H1 (cell line): ENCODE measurements at regions not wholly inside any gene's neighbourhood (a gene's known extent, or its start where the extent isn't known, plus 50 kb on each side); places are given as distances from the start of the nearest gene placed in this dataset.

Source experiments
- CTCF ChIA-PET: fragments of 300-600 bp; sonication (Branson Sonifier 250); formaldehyde crosslinking; loops from one replicate; lab custom pipeline; 2021; ENCODE audit not compliant: partially characterized antibody; lab: Charles Lee
- POLR2A ChIA-PET: fragments of 300-600 bp; sonication (Branson Sonifier 250); formaldehyde crosslinking; loops from one replicate; lab custom pipeline; 2021; ENCODE audit warnings: inconsistent platforms; ENCODE audit not compliant: partially characterized antibody; lab: Charles Lee
- DNase-seq, 2 experiments: peaks; one replicate each; pipeline versions ENCODE4 v3.0.0 to v3.0.0-alpha.2; 2010 to 2022; ENCODE audit warnings: low spot score in 2 of 2, low read depth in 1 of 2, mixed read lengths in 1 of 2
- FAIRE-seq: peaks from 2 replicates; lab custom pipeline; 2011; peaks lifted over from hg19 to GRCh38; lab: Jason Lieb, UNC
- H2AFZ ChIP-seq: 2 replicates; pipeline ENCODE4 v1.8.1; 2012; ENCODE audit warnings: low read length, inconsistent platforms
- H2AK5ac ChIP-seq: 2 replicates; pipeline ENCODE4 v1.6.1; 2013; ENCODE audit warnings: low read depth, low read length
- H2BK120ac ChIP-seq: replicated peaks from 2 replicates; pipeline ENCODE3; 2013; ENCODE audit warnings: low read depth, low read length, inconsistent platforms
- H2BK12ac ChIP-seq: 2 replicates; pipeline ENCODE4 v1.6.1; 2013; ENCODE audit warnings: low read depth, low read length
- H2BK15ac ChIP-seq: 2 replicates; pipeline ENCODE4 v1.6.1; 2013; ENCODE audit warnings: low read length
- H2BK20ac ChIP-seq: 2 replicates; pipeline ENCODE4 v1.6.1; 2013; ENCODE audit warnings: low read length
- H2BK5ac ChIP-seq: 2 replicates; pipeline ENCODE4 v1.6.1; 2013; ENCODE audit warnings: low read depth, low read length
- H3K14ac ChIP-seq: 2 replicates; pipeline ENCODE4 v1.6.1; 2013; ENCODE audit warnings: inconsistent platforms; ENCODE audit not compliant: insufficient read length
- H3K18ac ChIP-seq: 2 replicates; pipeline ENCODE4 v1.6.1; 2013; ENCODE audit warnings: low read length; ENCODE audit errors: extremely low read depth
- H3K23ac ChIP-seq: 2 replicates; pipeline ENCODE4 v1.6.1; 2013; ENCODE audit warnings: inconsistent platforms; ENCODE audit not compliant: insufficient read length
- H3K23me2 ChIP-seq: 2 replicates; pipeline ENCODE4 v1.6.1; 2013; ENCODE audit warnings: low read depth, low read length
- H3K27ac ChIP-seq: 2 replicates; pipeline ENCODE4 v1.6.1; 2011; ENCODE audit warnings: low read depth, low read length, inconsistent platforms
- H3K27me3 ChIP-seq, 4 experiments: replicated peaks in 1 of 4; 1 replicate in 1 of 4; 2 replicates in 3 of 4; pipeline versions ENCODE4 v1.6.1 to v1.8.1; 2011 to 2013; ENCODE audit warnings: low read length in 3 of 4, mild to moderate bottlenecking in 3 of 4, inconsistent platforms in 2 of 4, mixed read lengths in 2 of 4, moderate library complexity in 1 of 4; ENCODE audit not compliant: control insufficient read depth in 3 of 4, insufficient read depth in 3 of 4; ENCODE audit errors: extremely low read depth in 1 of 4
- H3K36me3 ChIP-seq, 4 experiments: 2 replicates each; pipeline versions ENCODE4 v1.6.1 to v1.8.1; 2011 to 2013; ENCODE audit warnings: mild to moderate bottlenecking in 4 of 4, low read length in 3 of 4, moderate library complexity in 2 of 4, control low read depth in 1 of 4, inconsistent platforms in 1 of 4; ENCODE audit not compliant: insufficient read depth in 4 of 4, control insufficient read depth in 2 of 4
- H3K4ac ChIP-seq: replicated peaks from 2 replicates; pipeline ENCODE3; 2013; ENCODE audit warnings: low read length, low read depth, mixed read lengths, inconsistent platforms; ENCODE audit not compliant: insufficient read length
- H3K4me1 ChIP-seq, 4 experiments: replicated peaks in 1 of 4; 1 replicate in 1 of 4; 2 replicates in 3 of 4; pipeline versions ENCODE4 v1.6.1 to v1.8.1; 2011 to 2013; ENCODE audit warnings: low read length in 3 of 4, inconsistent platforms in 2 of 4, mixed read lengths in 1 of 4; ENCODE audit not compliant: insufficient read depth in 4 of 4, control insufficient read depth in 3 of 4
- H3K4me2 ChIP-seq, 2 experiments: 2 replicates each; pipeline versions ENCODE4 v1.6.1 to v1.8.1; 2011 to 2013; ENCODE audit warnings: low read depth in 2 of 2, low read length in 2 of 2, control low read depth in 1 of 2, inconsistent platforms in 1 of 2, mild to moderate bottlenecking in 1 of 2; ENCODE audit not compliant: insufficient read depth in 1 of 2
- H3K4me3 ChIP-seq, 4 experiments: fragments of 200-600, 300-600 bp in 1 of 4; sonication (generic), shearing (Covaris generic), sonication (Bioruptor Twin) in 1 of 4; 2 replicates each; pipeline versions ENCODE4 v1.5.1 to v1.8.1; 2011 to 2016; ENCODE audit warnings: low read length in 4 of 4, low read depth in 3 of 4, control low read depth in 2 of 4, inconsistent platforms in 2 of 4, mild to moderate bottlenecking in 2 of 4, mixed read lengths in 1 of 4, moderate library complexity in 1 of 4; ENCODE audit not compliant: insufficient read depth in 2 of 4; ENCODE audit errors: extremely low read depth in 1 of 4
- H3K56ac ChIP-seq: replicated peaks from 2 replicates; pipeline ENCODE3; 2013; ENCODE audit warnings: low read depth, mild to moderate bottlenecking, mixed read lengths, low read length, inconsistent platforms; ENCODE audit not compliant: insufficient read length
- H3K79me1 ChIP-seq: 2 replicates; pipeline ENCODE4 v1.6.1; 2013; ENCODE audit warnings: low read depth, low read length, control low read depth
- H3K79me2 ChIP-seq, 2 experiments: 2 replicates each; pipeline versions ENCODE4 v1.6.1 to v1.8.1; 2012 to 2013; ENCODE audit warnings: low read length in 2 of 2, mild to moderate bottlenecking in 2 of 2, inconsistent platforms in 1 of 2; ENCODE audit not compliant: insufficient read depth in 2 of 2, control insufficient read depth in 1 of 2
- H3K9ac ChIP-seq, 4 experiments: replicated peaks in 1 of 4; 1 replicate in 1 of 4; 2 replicates in 3 of 4; pipeline versions ENCODE4 v1.6.1 to v1.8.1; 2011 to 2013; ENCODE audit warnings: low read depth in 3 of 4, low read length in 3 of 4, control low read depth in 2 of 4, mild to moderate bottlenecking in 2 of 4, moderate library complexity in 2 of 4, inconsistent platforms in 1 of 4; ENCODE audit errors: extremely low read depth in 1 of 4
- H3K9me3 ChIP-seq, 2 experiments: 2 replicates each; pipeline versions ENCODE4 v1.6.1 to v1.8.1; 2012 to 2013; ENCODE audit warnings: mild to moderate bottlenecking in 2 of 2, moderate library complexity in 2 of 2, control low read depth in 1 of 2, inconsistent platforms in 1 of 2, low read depth in 1 of 2, low read length in 1 of 2, mixed read lengths in 1 of 2; ENCODE audit not compliant: insufficient read depth in 2 of 2
- H4K20me1 ChIP-seq, 2 experiments: replicated peaks in 1 of 2; 2 replicates each; pipeline versions ENCODE3 to v1.8.1; 2011 to 2013; ENCODE audit warnings: inconsistent platforms in 2 of 2, low read length in 2 of 2, mild to moderate bottlenecking in 1 of 2; ENCODE audit not compliant: insufficient read depth in 2 of 2, control insufficient read depth in 1 of 2
- H4K5ac ChIP-seq: 2 replicates; pipeline ENCODE4 v1.6.1; 2013; ENCODE audit warnings: low read length, low read depth, mixed read lengths, inconsistent platforms; ENCODE audit not compliant: insufficient read length
- H4K8ac ChIP-seq: 2 replicates; pipeline ENCODE4 v1.8.0; 2013; ENCODE audit warnings: mild to moderate bottlenecking, moderate library complexity, low read length, inconsistent platforms; ENCODE audit not compliant: insufficient read depth; ENCODE audit errors: extremely low read depth
- H4K91ac ChIP-seq: replicated peaks from 2 replicates; pipeline ENCODE3; 2013; ENCODE audit warnings: low read length, mixed read lengths, inconsistent platforms; ENCODE audit not compliant: insufficient read length
- BRCA1 ChIP-seq: IDR thresholded peaks from 2 replicates; pipeline ENCODE4 v1.6.1; 2012; ENCODE audit warnings: low read depth, low read length, improper control_type of control experiment
- GABPA ChIP-seq: IDR thresholded peaks from 2 replicates; pipeline ENCODE4 v1.6.1; 2011; ENCODE audit warnings: mild to moderate bottlenecking, low read length, moderate library complexity, borderline replicate concordance; ENCODE audit not compliant: insufficient read depth
- HDAC2 ChIP-seq, 2 experiments: fragments of 300-600 bp in 1 of 2; sonication (generic) in 1 of 2; IDR thresholded peaks; 2 replicates each; pipeline ENCODE4 v1.6.1; 2011 to 2012; ENCODE audit warnings: low read depth in 2 of 2, low read length in 2 of 2, mild to moderate bottlenecking in 2 of 2, moderate library complexity in 2 of 2, borderline replicate concordance in 1 of 2, inconsistent platforms in 1 of 2
- TAF1 ChIP-seq: IDR thresholded peaks from 2 replicates; pipeline ENCODE4 v1.6.1; 2011; ENCODE audit warnings: mild to moderate bottlenecking, low read depth, low read length
- WGBS, 2 experiments: shearing (Covaris generic) in 1 of 2; methylation state at CpG; one replicate each; pipeline versions ENCODE4 v1.1.6 to v1.1.7; 2013 to 2015; ENCODE audit warnings: low lambda C conversion rate in 2 of 2, mixed read lengths in 2 of 2, inconsistent platforms in 1 of 2, low coverage in 1 of 2, missing lambda C conversion rate in 1 of 2; ENCODE audit not compliant: insufficient replicate concordance in 2 of 2, insufficient coverage in 1 of 2, insufficient read length in 1 of 2; ENCODE audit errors: extremely low coverage in 1 of 2, missing lambda C conversion rate in 1 of 2; 5-methylcytosine and 5-hydroxymethylcytosine counted together

- TF ChIP-seq GABPA = no peak
These were observed 96.0 kb upstream of the RAB12 start (continued) for GRCh38 chr18:8513249-8513648.

- no peak overlapping the region for H4K91ac ChIP-seq
These were observed 94.8 kb upstream of the RAB12 start for GRCh38 chr18:8514409-8514808.

More at GRCh38 chr18:8514409-8514808, 94.8 kb upstream of the RAB12 start:
- Histone ChIP-seq H3K79me1 (no peaks in the 10 kb centered on the region), H3K4me1 (no peaks in the 10 kb centered on the region), H3K23me2 (no peaks in the 10 kb centered on the region), H3K4me3 (no peak overlapping the region), H3K27me3 (no peaks in the 10 kb centered on the region), H4K5ac (no peak overlapping the region), H3K9me3 (no peaks in the 10 kb centered on the region), H2BK15ac (no peak overlapping the region), H4K20me1 (no peaks in the 10 kb centered on the region), H3K56ac (no peak overlapping the region), H2BK120ac (no peak overlapping the region), H4K8ac (no peak overlapping the region), H3K27ac (no peak overlapping the region), H3K23ac (no peak overlapping the region), H3K4me2 (no peak overlapping the region), H2BK20ac (no peak overlapping the region)
- POLR2A ChIA-PET = no interaction called here
- 90% methylated on average over 4 of the region's 4 CpGs; no CpG with 5 or more reads in 1 of the 2 experiments for WGBS, 2 experiments
- peak in 1 of 2 experiments; percentile 17 for DNase-seq
- no peak for TF ChIP-seq BRCA1
- TF ChIP-seq HDAC2 (IDR thresholded peaks at IDR 0.05; ENCODE audit: borderline replicate concordance in 1 of 2, low read depth in 2 of 2, low read length in 2 of 2) = no peak
- TF ChIP-seq TAF1 = no peak
- TF ChIP-seq, all 59 proteins: peak for 0
- H3K36me3 ChIP-seq = no peaks in the 10 kb centered on the region
- H2BK5ac ChIP-seq = no peak overlapping the region
- H3K9ac ChIP-seq = no peak overlapping the region
- FAIRE-seq = no peak
- H2BK12ac ChIP-seq = no peak overlapping the region
- no peak overlapping the region for H3K18ac ChIP-seq
- H2AFZ ChIP-seq = no peak overlapping the region
- H2AK5ac ChIP-seq = no peak overlapping the region
- H3K79me2 ChIP-seq = no peaks in the 10 kb centered on the region
- CTCF ChIA-PET = interaction anchor here (0.9 to 4.7 kb wide), 2 partner anchors 10 to 12 kb away, joined by 3 to 21 read pairs; no protein-coding TSS in a partner anchor
- H3K14ac ChIP-seq = no peak overlapping the region
- no peak overlapping the region for H3K4ac ChIP-seq
